K562 (cell line): ENCODE measurements at regions not wholly inside any gene's neighbourhood (a gene's known extent, or its start where the extent isn't known, plus 50 kb on each side); places are given as distances from the start of the nearest gene placed in this dataset.

Experiments used
- ATAC-seq: fragments of 200-7000 bp; cut with Tn5 transposase; 3 replicates; pipeline ENCODE4 v1.9.1; 2020; ENCODE audit warnings: moderate library complexity
- BruUV-seq: library from RNA; stranded (reverse); fragments of 400-500 nt; replicated peaks from 2 replicates; lab custom pipeline; 2021; lab: Mats Ljungman, UMichigan
- CTCF ChIA-PET: fragments of 300-600 bp; formaldehyde crosslinking; extraction: SDS; loops from one replicate; lab custom pipeline; 2021; ENCODE audit warnings: low intra/inter-chr PET ratio; lab: Yijun Ruan, JAX
- POLR2A ChIA-PET: fragments of 300-600, 350-650 bp; sonication (Branson Sonifier 250); formaldehyde crosslinking; extraction: SDS; loops from one replicate; lab custom pipeline; 2021; ENCODE audit warnings: antibody characterized with exemption, inconsistent platforms; lab: Yijun Ruan, JAX
- DNase-seq, 4 experiments: peaks; one replicate each; pipeline versions ENCODE4 v3.0.0 to v3.0.0-alpha.2; 2011 to 2018; ENCODE audit warnings: low spot score in 3 of 4, mixed read lengths in 3 of 4; ENCODE audit errors: extremely low read depth in 1 of 4
- FAIRE-seq: peaks from 2 replicates; lab custom pipeline; 2011; peaks lifted over from hg19 to GRCh38; lab: Jason Lieb, UNC
- H2AFZ ChIP-seq: 2 replicates; pipeline ENCODE4 v1.6.0; 2011; ENCODE audit warnings: low read depth, low read length, control low read depth, inconsistent platforms
- H3K27ac ChIP-seq: fragments of 200-600 bp; 3 replicates; pipeline ENCODE4 v1.8.0; 2011; ENCODE audit warnings: low read depth, mild to moderate bottlenecking, control low read depth, inconsistent platforms, low read length, moderate library complexity, mixed read lengths; ENCODE audit errors: extremely low read depth
- H3K27me3 ChIP-seq, 2 experiments: fragments of 300-600 bp in 1 of 2; 2 replicates in 1 of 2; 3 replicates in 1 of 2; pipeline versions ENCODE4 v1.6.0 to v1.8.0; 2011; ENCODE audit warnings: inconsistent platforms in 2 of 2, low read length in 2 of 2, mild to moderate bottlenecking in 1 of 2, mixed read lengths in 1 of 2, moderate library complexity in 1 of 2; ENCODE audit not compliant: control insufficient read depth in 2 of 2, insufficient read depth in 2 of 2
- H3K36me3 ChIP-seq: fragments of 300-600 bp; 3 replicates; pipeline ENCODE4 v1.8.0; 2011; ENCODE audit warnings: mild to moderate bottlenecking, low read length, inconsistent platforms; ENCODE audit not compliant: control insufficient read depth, insufficient read depth
- H3K4me1 ChIP-seq, 2 experiments: fragments of 200-600 bp in 1 of 2; replicated peaks in 1 of 2; 2 replicates in 1 of 2; 3 replicates in 1 of 2; pipeline versions ENCODE4 v1.5.1 to v1.8.0; 2011; ENCODE audit warnings: inconsistent platforms in 2 of 2, low read length in 2 of 2, mild to moderate bottlenecking in 1 of 2, mixed read lengths in 1 of 2, moderate library complexity in 1 of 2; ENCODE audit not compliant: control insufficient read depth in 2 of 2, insufficient read depth in 2 of 2
- H3K4me2 ChIP-seq: 2 replicates; pipeline ENCODE4 v1.6.1; 2011; ENCODE audit warnings: low read length, control low read depth, inconsistent platforms, mixed read lengths; ENCODE audit not compliant: insufficient read depth
- H3K4me3 ChIP-seq: fragments of 200-600 bp; sonication (generic), shearing (Covaris generic); 2 replicates; pipeline ENCODE4 v1.5.1; 2016; ENCODE audit warnings: control low read depth, inconsistent platforms
- H3K79me2 ChIP-seq: fragments of 200-600 bp; 3 replicates; pipeline ENCODE4 v1.8.0; 2011; ENCODE audit warnings: low read length, inconsistent platforms; ENCODE audit not compliant: control insufficient read depth, insufficient read depth
- H3K9ac ChIP-seq, 2 experiments: 2 replicates each; pipeline versions ENCODE4 v1.6.0 to v1.6.1; 2011; ENCODE audit warnings: low read depth in 2 of 2, low read length in 2 of 2, control low read depth in 1 of 2, inconsistent platforms in 1 of 2, mild to moderate bottlenecking in 1 of 2, mixed read lengths in 1 of 2; ENCODE audit not compliant: insufficient read depth in 1 of 2
- H3K9me1 ChIP-seq: one replicate; pipeline ENCODE4 v1.6.0; 2011; ENCODE audit warnings: inconsistent platforms, mild to moderate bottlenecking, low read length, moderate library complexity; ENCODE audit not compliant: control insufficient read depth, insufficient read depth
- H3K9me3 ChIP-seq: replicated peaks from 2 replicates; pipeline ENCODE4 v1.5.1; 2011; ENCODE audit warnings: low read depth, low read length, inconsistent platforms; ENCODE audit not compliant: control insufficient read depth, insufficient read depth
- H4K20me1 ChIP-seq: replicated peaks from 2 replicates; pipeline ENCODE4 v1.6.1; 2011; ENCODE audit warnings: low read length, inconsistent platforms, mixed read lengths; ENCODE audit not compliant: control insufficient read depth, insufficient read depth
- CXXC5 ChIP-seq: fragments of 250-450 bp; sonication (Bioruptor Pico); IDR thresholded peaks from 2 replicates; pipeline ENCODE4 v1.8.0; 2022; ENCODE audit warnings: inconsistent platforms, mild to moderate bottlenecking, moderate library complexity
- DNMT1 ChIP-seq: fragments of 450-650 bp; IDR thresholded peaks from 2 replicates; pipeline ENCODE4 v1.6.1; 2016; ENCODE audit warnings: antibody characterized with exemption, mild to moderate bottlenecking
- GABPA ChIP-seq: fragments of 200-800 bp; sonication (Bioruptor generic); conservative IDR thresholded peaks from 2 replicates; pipeline ENCODE4 v1.6.1; 2016; ENCODE audit warnings: low read depth, missing genetic modification characterization, missing compliant biosample characterization
- GATA2 ChIP-seq: sonication (generic); formaldehyde crosslinking; IDR thresholded peaks from 2 replicates; pipeline ENCODE4 v1.4.0; 2020; ENCODE audit warnings: mild to moderate bottlenecking, missing genetic modification reagents
- ZNF431 ChIP-seq: sonication (generic); formaldehyde crosslinking; IDR thresholded peaks from 2 replicates; pipeline ENCODE4 v1.8.0; 2022; ENCODE audit warnings: mild to moderate bottlenecking, missing genetic modification reagents
- WGBS: fragments of 100-300 bp; shearing (Covaris generic); methylation state at CpG from one replicate; pipeline ENCODE4 v1.1.6; 2016; ENCODE audit warnings: low coverage, mixed read lengths; ENCODE audit not compliant: insufficient coverage; ENCODE audit errors: missing lambda C conversion rate; 5-methylcytosine and 5-hydroxymethylcytosine counted together
- in situ Hi-C: fragments of 300-500 bp; cut with MboI; formaldehyde crosslinking; loops from 4 replicates; pipeline ENCODE4 v1.15.0; 2018; ENCODE audit warnings: inconsistent platforms, mixed read lengths
- intact Hi-C: fragments of 100-400 bp; cut with micrococcal nuclease; formaldehyde crosslinking; loops from 2 replicates; pipeline ENCODE4 v1.14.2; 2022
- TF ChIP-seq, protein P1 (sequence below), 2 experiments: fragments of 450-650 bp; conservative IDR thresholded peaks; 2 replicates each; pipeline ENCODE4 v1.6.1; 2017; ENCODE audit warnings: mild to moderate bottlenecking in 2 of 2, moderate library complexity in 2 of 2
- TF ChIP-seq, protein P2 (sequence below): sonication (generic); formaldehyde crosslinking; IDR thresholded peaks from 2 replicates; pipeline ENCODE4 v1.8.1; 2023; ENCODE audit warnings: mild to moderate bottlenecking, missing genetic modification reagents
- TF ChIP-seq, protein P3 (sequence below), 2 experiments: fragments of 450-650 bp in 1 of 2; sonication (generic) in 1 of 2; formaldehyde crosslinking in 1 of 2; IDR thresholded peaks in 1 of 2; conservative IDR thresholded peaks in 1 of 2; 2 replicates each; pipeline versions ENCODE4 v1.6.1 to v1.8.1; 2016 to 2023; ENCODE audit warnings: mild to moderate bottlenecking in 2 of 2, moderate library complexity in 2 of 2, inconsistent platforms in 1 of 2, missing genetic modification reagents in 1 of 2
- TF ChIP-seq, protein P4 (sequence below): sonication (generic); formaldehyde crosslinking; IDR thresholded peaks from 2 replicates; pipeline ENCODE4 v1.9.0; 2022; ENCODE audit warnings: mild to moderate bottlenecking, missing genetic modification reagents

DNA sequence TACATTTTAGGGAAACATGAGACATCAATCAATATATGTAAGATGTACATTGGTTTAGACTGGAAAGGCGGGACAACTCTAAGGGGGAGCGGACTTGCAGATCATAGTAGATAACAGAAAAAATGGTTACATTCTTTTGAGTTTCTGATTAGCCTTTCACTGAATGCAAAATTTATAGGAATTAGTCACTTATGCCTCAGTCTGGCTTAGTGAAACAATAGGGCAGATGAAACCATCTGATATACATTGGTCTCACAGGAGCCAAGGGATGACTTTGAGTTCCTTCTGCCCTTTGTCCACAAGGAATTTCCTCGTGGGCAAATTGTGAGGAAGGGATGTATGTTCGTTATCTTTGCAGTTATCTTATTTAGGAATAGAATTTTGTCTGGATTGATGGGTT, 128.2 kb downstream of the ARSF start:
- in situ Hi-C loops, result no loop called here
- ATAC-seq (no peak), FAIRE-seq (no peak), DNase-seq (no peak)
- no peak overlapping the region for H3K4me2 ChIP-seq
- H3K9me3 ChIP-seq, result no peaks in the 10 kb centered on the region
- no peaks in the 10 kb centered on the region for H3K27me3 ChIP-seq
- no peak overlapping the region for H3K4me3 ChIP-seq
- H4K20me1 ChIP-seq, result no peaks in the 10 kb centered on the region
- no peaks in the 10 kb centered on the region for H3K4me1 ChIP-seq
- H2AFZ ChIP-seq, result no peak overlapping the region
- H3K9me1 ChIP-seq, result no peaks in the 10 kb centered on the region
- intact Hi-C loops, result no loop called here
- 0% methylated on average over 4 of the region's 4 CpGs for WGBS
- no peaks in the 10 kb centered on the region for H3K79me2 ChIP-seq
- no peak for TF ChIP-seq DNMT1
- TF ChIP-seq, protein P1, sequence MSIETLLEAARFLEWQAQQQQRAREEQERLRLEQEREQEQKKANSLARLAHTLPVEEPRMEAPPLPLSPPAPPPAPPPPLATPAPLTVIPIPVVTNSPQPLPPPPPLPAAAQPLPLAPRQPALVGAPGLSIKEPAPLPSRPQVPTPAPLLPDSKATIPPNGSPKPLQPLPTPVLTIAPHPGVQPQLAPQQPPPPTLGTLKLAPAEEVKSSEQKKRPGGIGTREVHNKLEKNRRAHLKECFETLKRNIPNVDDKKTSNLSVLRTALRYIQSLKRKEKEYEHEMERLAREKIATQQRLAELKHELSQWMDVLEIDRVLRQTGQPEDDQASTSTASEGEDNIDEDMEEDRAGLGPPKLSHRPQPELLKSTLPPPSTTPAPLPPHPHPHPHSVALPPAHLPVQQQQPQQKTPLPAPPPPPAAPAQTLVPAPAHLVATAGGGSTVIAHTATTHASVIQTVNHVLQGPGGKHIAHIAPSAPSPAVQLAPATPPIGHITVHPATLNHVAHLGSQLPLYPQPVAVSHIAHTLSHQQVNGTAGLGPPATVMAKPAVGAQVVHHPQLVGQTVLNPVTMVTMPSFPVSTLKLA (conservative IDR thresholded peaks at IDR 0.05), result no peak
- CTCF ChIA-PET, result no interaction called here
- H3K36me3 ChIP-seq, result no peaks in the 10 kb centered on the region
- no TSS peak for BruUV-seq
- POLR2A ChIA-PET, result no interaction called here
- no peak overlapping the region for H3K27ac ChIP-seq
- no peak overlapping the region for H3K9ac ChIP-seq

DNA sequence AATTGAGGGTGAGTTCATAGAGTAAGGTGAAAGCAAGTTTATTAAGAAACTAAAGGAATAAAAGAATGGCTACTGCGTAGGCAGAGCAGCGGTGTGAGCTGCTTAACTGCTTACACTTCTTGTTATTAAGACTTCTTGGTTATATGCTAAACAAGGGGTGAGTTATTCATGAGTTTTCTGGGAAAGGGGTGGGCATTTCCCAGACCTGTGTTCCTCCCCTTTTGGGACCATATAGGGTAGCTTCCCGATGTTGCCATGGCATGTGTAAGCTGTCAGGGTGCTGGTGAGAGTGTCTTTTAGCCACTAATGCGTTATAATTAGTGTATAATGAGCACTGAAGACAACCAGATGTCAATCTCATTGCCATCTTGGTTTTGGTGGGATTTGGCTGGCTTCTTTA, 126.5 kb downstream of the ARSF start:
- intact Hi-C loops (no loop called here), in situ Hi-C loops (no loop called here)
- Histone ChIP-seq H3K4me2 (no peak overlapping the region), H3K4me1 (no peaks in the 10 kb centered on the region), H3K9ac (no peak overlapping the region), H2AFZ (no peak overlapping the region), H3K79me2 (no peaks in the 10 kb centered on the region), H4K20me1 (no peaks in the 10 kb centered on the region), H3K27ac (no peak overlapping the region), H3K9me3 (no peaks in the 10 kb centered on the region), H3K27me3 (no peaks in the 10 kb centered on the region)
- DNase-seq, result no peak
- WGBS, result 0% methylated on average over 4 of the region's 4 CpGs
- no peak for ATAC-seq
- no TSS peak for BruUV-seq
- POLR2A ChIA-PET, result no interaction called here
- TF ChIP-seq GATA2 (no peak), CXXC5 (no peak), GABPA (tag) (no peak), ZNF431 (CRISPR knock-in tag) (no peak)
- TF ChIP-seq, protein P2, sequence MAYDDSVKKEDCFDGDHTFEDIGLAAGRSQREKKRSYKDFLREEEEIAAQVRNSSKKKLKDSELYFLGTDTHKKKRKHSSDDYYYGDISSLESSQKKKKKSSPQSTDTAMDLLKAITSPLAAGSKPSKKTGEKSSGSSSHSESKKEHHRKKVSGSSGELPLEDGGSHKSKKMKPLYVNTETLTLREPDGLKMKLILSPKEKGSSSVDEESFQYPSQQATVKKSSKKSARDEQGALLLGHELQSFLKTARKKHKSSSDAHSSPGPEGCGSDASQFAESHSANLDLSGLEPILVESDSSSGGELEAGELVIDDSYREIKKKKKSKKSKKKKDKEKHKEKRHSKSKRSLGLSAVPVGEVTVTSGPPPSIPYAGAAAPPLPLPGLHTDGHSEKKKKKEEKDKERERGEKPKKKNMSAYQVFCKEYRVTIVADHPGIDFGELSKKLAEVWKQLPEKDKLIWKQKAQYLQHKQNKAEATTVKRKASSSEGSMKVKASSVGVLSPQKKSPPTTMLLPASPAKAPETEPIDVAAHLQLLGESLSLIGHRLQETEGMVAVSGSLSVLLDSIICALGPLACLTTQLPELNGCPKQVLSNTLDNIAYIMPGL (CRISPR knock-in tag), result no peak
- TF ChIP-seq, protein P3, sequence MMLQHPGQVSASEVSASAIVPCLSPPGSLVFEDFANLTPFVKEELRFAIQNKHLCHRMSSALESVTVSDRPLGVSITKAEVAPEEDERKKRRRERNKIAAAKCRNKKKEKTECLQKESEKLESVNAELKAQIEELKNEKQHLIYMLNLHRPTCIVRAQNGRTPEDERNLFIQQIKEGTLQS (IDR thresholded peaks at IDR 0.05), result no peak
- TF ChIP-seq, protein P3 (CRISPR knock-in tag; conservative IDR thresholded peaks at IDR 0.05), result no peak
- TF ChIP-seq, protein P4, sequence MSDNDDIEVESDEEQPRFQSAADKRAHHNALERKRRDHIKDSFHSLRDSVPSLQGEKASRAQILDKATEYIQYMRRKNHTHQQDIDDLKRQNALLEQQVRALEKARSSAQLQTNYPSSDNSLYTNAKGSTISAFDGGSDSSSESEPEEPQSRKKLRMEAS (CRISPR knock-in tag), result no peak
- TF ChIP-seq, all 486 proteins: peak for 0
- no peak for FAIRE-seq
- CTCF ChIA-PET, result no interaction called here
- Histone ChIP-seq H3K36me3 (no peaks in the 10 kb centered on the region), H3K4me3 (no peak overlapping the region), H3K9me1 (no peaks in the 10 kb centered on the region)
